HG02798 (cell line): ENCODE measurements at regions not wholly inside any gene's neighbourhood (a gene's known extent, or its start where the extent isn't known, plus 50 kb on each side); places are given as distances from the start of the nearest gene placed in this dataset.
A peak's percentile ranks its signal among the peaks of the same experiment; 100 is the strongest.

Experiments
- ATAC-seq: cut with Tn5 transposase; IDR thresholded peaks from one replicate; pipeline ENCODE4 v1.9.1; 2021; ENCODE audit warnings: mild to moderate bottlenecking; ENCODE audit not compliant: unreplicated experiment, poor library complexity

GRCh38 chr21:17435565-17436543 is 77.0 kb upstream of the CXADR start:
- no peak for ATAC-seq

- no peak for ATAC-seq
Measured at GRCh38 chr21:17436626-17437111, 76.2 kb upstream of the CXADR start.

- ATAC-seq, result no peak
Measured at GRCh38 chr21:17438635-17439034, 74.2 kb upstream of the CXADR start.

- no peak for ATAC-seq
Measured at GRCh38 chr21:17440969-17441368, 71.9 kb upstream of the CXADR start.

- ATAC-seq, result no peak
Measured at GRCh38 chr21:17441370-17441769, 71.5 kb upstream of the CXADR start.

GRCh38 chr21:17442165-17442564 is 70.7 kb upstream of the CXADR start:
- ATAC-seq, result no peak

- ATAC-seq, result no peak
Measured at GRCh38 chr21:17444828-17445227, 68.0 kb upstream of the CXADR start.

GRCh38 chr21:17446737-17447136 is 66.1 kb upstream of the CXADR start:
- no peak for ATAC-seq

GRCh38 chr21:17449701-17450100 is 63.1 kb upstream of the CXADR start:
- ATAC-seq, result no peak

GRCh38 chr21:17451364-17451891 is 61.4 kb upstream of the CXADR start:
- no peak for ATAC-seq

- peak; percentile 48 for ATAC-seq
Measured at GRCh38 chr21:17454315-17455027, 58.4 kb upstream of the CXADR start.

GRCh38 chr21:17455028-17455353 is 57.9 kb upstream of the CXADR start:
- no peak for ATAC-seq

GRCh38 chr21:17455451-17455850 is 57.4 kb upstream of the CXADR start:
- ATAC-seq, result no peak

GRCh38 chr21:17458279-17458678 is 54.6 kb upstream of the CXADR start:
- ATAC-seq, result no peak

- no peak for ATAC-seq
Measured at GRCh38 chr21:17460094-17460493, 52.7 kb upstream of the CXADR start.

- ATAC-seq, result no peak
Measured at GRCh38 chr21:17461014-17461413, 51.8 kb upstream of the CXADR start.

- no peak for ATAC-seq
Measured at GRCh38 chr21:17461582-17461981, 51.3 kb upstream of the CXADR start.

GRCh38 chr21:17462276-17462981 is 50.4 kb upstream of the CXADR start:
- no peak for ATAC-seq
